ENCODE measurements at regions not wholly inside any gene's neighbourhood (a gene's known extent, or its start where the extent isn't known, plus 50 kb on each side); places are given as distances from the start of the nearest gene placed in this dataset.

DNA sequence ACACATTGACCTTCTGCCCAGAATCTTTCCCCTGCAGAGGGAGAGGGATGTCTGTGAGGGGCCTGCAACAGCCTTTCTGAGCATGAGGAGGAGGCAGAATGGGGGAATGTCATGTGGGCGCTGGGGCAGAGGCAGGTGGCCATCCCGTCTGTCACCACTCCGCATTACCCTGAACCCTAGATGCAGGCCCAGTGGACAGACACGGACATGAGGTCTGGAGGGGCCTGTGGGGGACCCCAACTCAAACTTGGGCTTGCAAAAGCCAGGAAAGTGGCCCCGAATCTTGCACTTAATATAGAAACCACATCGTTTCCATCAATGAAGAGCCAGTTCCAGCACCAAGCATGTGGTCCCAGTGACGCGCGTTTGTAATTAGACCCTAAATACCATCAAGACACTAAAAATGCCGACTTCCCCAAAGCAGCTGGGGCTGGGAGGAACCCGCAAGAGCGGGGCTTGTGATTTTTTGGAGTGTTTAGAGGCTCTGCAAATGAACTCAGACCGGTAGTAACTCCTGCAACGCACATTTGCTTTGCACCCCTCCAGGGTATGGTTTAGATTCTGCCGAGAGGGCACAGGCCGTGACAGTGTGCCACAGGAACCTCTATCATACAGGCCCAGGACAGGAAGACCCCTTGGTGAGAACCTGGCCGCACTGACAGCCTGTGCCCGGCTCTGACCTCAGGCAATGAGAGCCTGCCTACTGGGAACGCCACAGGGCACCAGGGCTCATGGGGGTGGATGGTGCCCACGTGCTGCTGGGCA lies 109.3 kb downstream of the CTTN start:
- Mint-ChIP-seq H3K36me3 (no peaks in the 10 kb centered on the region), H3K27ac (peak overlapping the region in 1 of 7 donors; percentile 12), H3K4me1 (no peaks in the 10 kb centered on the region), H3K27me3 (peaks cover 4 to 7% of the 10 kb centered on the region in 2 donors), H3K4me3 (no peak overlapping the region), H3K9me3 (peaks cover under 1 to 24% (median 15%) of the 10 kb centered on the region in 8 donors)
- Histone ChIP-seq H3K4me1 (ENCODE audit: insufficient read depth, low read length) (no peaks in the 10 kb centered on the region), H3K36me3 (ENCODE audit: insufficient read depth, low read length) (no peaks in the 10 kb centered on the region), H3K27ac (ENCODE audit: low read depth, low read length) (no peak overlapping the region), H3K9me3 (ENCODE audit: control insufficient read depth in 1 of 2, low read length in 2 of 2) (peaks cover 0 to 4% of the 10 kb centered on the region in 2 donors), H3K4me3 (ENCODE audit: low read length in 2 of 2) (no peak overlapping the region), H3K27me3 (ENCODE audit: insufficient read depth, low read length) (no peaks in the 10 kb centered on the region)
- intact Hi-C loops (cut with micrococcal nuclease) = no loop called here
- DNase-seq = no peak
- ChIA-PET POLR2A (ENCODE audit: partially characterized antibody) (no interaction called here), CTCF (ENCODE audit: partially characterized antibody) (no interaction called here)

DNA sequence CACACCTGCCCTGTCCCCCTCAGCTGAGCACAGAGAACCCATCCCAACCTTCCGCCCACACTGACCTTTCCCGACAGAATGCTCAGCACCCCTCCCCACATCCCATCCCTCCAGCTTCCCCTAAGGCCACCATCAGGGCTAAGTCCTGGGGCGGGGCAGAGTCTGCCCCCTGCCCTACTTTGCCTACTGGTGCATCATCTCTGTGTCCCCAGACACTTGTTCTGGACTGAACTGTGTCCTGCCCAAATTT lies 109.8 kb downstream of the CTTN start:
- Histone ChIP-seq H3K27me3 (ENCODE audit: insufficient read depth, low read length) (no peaks in the 10 kb centered on the region), H3K36me3 (ENCODE audit: insufficient read depth, low read length) (no peaks in the 10 kb centered on the region), H3K27ac (ENCODE audit: low read depth, low read length) (no peak overlapping the region), H3K4me1 (ENCODE audit: insufficient read depth, low read length) (no peaks in the 10 kb centered on the region), H3K4me3 (ENCODE audit: low read length in 2 of 2) (no peak overlapping the region), H3K9me3 (ENCODE audit: control insufficient read depth in 1 of 2, low read length in 2 of 2) (peaks cover 2 to 6% of the 10 kb centered on the region in 2 donors)
- peaks cover 3 to 29% (median 20%) of the 10 kb centered on the region in 8 donors for H3K9me3 Mint-ChIP-seq
- H3K27me3 Mint-ChIP-seq = peaks cover 4 to 7% of the 10 kb centered on the region in 2 donors
- H3K27ac Mint-ChIP-seq = no peak overlapping the region
- no peaks in the 10 kb centered on the region for H3K36me3 Mint-ChIP-seq
- H3K4me3 Mint-ChIP-seq = no peak overlapping the region
- no peak for DNase-seq
- ChIA-PET POLR2A (ENCODE audit: partially characterized antibody) (no interaction called here), CTCF (ENCODE audit: partially characterized antibody) (no interaction called here)
- H3K4me1 Mint-ChIP-seq = no peaks in the 10 kb centered on the region
- intact Hi-C loops (cut with micrococcal nuclease) = no loop called here

DNA sequence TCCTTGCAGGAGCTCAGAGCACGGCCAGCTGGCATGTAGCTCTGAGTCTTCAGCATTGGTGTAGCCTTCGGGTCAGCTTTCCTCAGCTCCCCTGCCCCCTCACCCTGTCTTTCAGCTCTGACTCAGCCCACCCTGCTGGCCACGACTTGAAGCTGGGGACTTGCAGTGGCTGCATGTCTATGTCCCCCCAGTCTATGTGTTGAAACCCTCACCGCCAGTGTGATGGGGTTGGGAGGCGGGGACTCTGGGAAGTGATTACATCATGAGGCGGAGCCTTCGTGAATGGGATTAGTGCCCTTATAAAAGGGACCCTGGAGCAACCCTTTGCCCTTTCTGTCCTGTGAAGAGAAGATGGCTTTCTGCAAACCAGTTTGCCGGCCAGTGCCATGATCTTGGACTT lies 111.1 kb downstream of the CTTN start:
- no peaks in the 10 kb centered on the region for H3K36me3 Mint-ChIP-seq
- peaks cover 4 to 6% of the 10 kb centered on the region in 2 donors for H3K9me3 ChIP-seq (ENCODE audit: control insufficient read depth in 1 of 2, low read length in 2 of 2)
- H3K27ac Mint-ChIP-seq = no peak overlapping the region
- H3K9me3 Mint-ChIP-seq = peaks cover 3 to 41% (median 26%) of the 10 kb centered on the region in 8 donors
- H3K27me3 Mint-ChIP-seq = peaks cover 4 to 6% of the 10 kb centered on the region in 2 donors
- H3K27me3 ChIP-seq (ENCODE audit: insufficient read depth, low read length) = no peaks in the 10 kb centered on the region
- ChIA-PET CTCF (ENCODE audit: partially characterized antibody) (no interaction called here), POLR2A (ENCODE audit: partially characterized antibody) (no interaction called here)
- no peaks in the 10 kb centered on the region for H3K4me1 ChIP-seq (ENCODE audit: insufficient read depth, low read length)
- H3K4me3 ChIP-seq (ENCODE audit: low read length in 2 of 2) = no peak overlapping the region
- intact Hi-C loops (cut with micrococcal nuclease) = no loop called here
- no peaks in the 10 kb centered on the region for H3K36me3 ChIP-seq (ENCODE audit: insufficient read depth, low read length)
- H3K27ac ChIP-seq (ENCODE audit: low read depth, low read length) = no peak overlapping the region
- no peak for DNase-seq
- no peaks in the 10 kb centered on the region for H3K4me1 Mint-ChIP-seq
- no peak overlapping the region for H3K4me3 Mint-ChIP-seq

DNA sequence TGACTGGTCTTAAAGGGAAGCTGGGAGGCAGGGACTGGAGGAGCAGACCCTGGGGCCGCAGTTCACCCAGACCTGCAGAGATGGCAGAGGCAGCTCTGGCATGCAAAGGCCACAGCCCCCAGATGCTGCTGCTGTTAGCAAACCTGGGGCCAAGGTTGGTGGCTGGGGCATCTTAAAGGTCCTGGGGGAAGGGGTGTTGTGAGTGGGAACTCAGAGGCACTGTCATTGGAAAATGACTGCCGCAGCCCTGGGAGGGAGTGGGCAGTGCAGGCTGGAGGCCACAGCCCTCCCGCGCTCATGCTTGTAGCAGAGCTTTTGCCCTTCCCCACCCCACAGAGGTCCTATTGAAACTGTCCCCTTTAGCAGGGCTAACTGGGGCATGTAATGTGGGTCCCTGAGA lies 111.8 kb downstream of the CTTN start:
- Mint-ChIP-seq H3K36me3 (no peaks in the 10 kb centered on the region), H3K4me3 (no peak overlapping the region), H3K27ac (no peak overlapping the region), H3K9me3 (peaks cover 3 to 44% (median 26%) of the 10 kb centered on the region in 8 donors), H3K27me3 (peaks cover 2 to 6% of the 10 kb centered on the region in 2 donors), H3K4me1 (no peaks in the 10 kb centered on the region)
- Histone ChIP-seq H3K4me1 (ENCODE audit: insufficient read depth, low read length) (no peaks in the 10 kb centered on the region), H3K27ac (ENCODE audit: low read depth, low read length) (no peak overlapping the region), H3K36me3 (ENCODE audit: insufficient read depth, low read length) (no peaks in the 10 kb centered on the region), H3K9me3 (ENCODE audit: control insufficient read depth in 1 of 2, low read length in 2 of 2) (peaks cover 4 to 6% of the 10 kb centered on the region in 2 donors), H3K4me3 (ENCODE audit: low read length in 2 of 2) (no peak overlapping the region), H3K27me3 (ENCODE audit: insufficient read depth, low read length) (no peaks in the 10 kb centered on the region)
- intact Hi-C loops (cut with micrococcal nuclease) = no loop called here
- POLR2A ChIA-PET (ENCODE audit: partially characterized antibody) = no interaction called here
- CTCF ChIA-PET (ENCODE audit: partially characterized antibody) = no interaction called here
- DNase-seq = no peak

DNA sequence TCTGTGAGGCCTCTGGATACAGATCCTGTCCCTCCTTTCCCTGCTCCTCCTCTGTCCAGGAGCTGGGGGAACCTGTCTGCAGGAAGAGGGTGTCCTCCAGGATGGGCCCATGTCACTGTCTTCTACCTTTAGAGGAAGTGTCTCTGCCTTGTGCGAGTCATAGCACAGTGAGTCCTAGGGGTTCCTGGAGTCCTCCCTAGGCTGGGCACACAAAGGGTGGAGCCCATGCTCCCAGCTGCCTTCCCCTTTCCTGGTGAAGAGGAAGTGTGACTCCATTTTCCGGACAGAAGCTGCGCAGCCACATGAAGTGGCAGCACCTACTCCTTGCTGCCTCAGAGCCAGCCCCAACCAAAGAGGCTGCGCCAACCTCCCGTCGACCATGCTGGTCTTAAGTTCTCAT lies 112.2 kb downstream of the CTTN start:
- no peak for DNase-seq
- Mint-ChIP-seq H3K9me3 (peaks cover 3 to 44% (median 26%) of the 10 kb centered on the region in 8 donors), H3K4me1 (no peaks in the 10 kb centered on the region), H3K36me3 (no peaks in the 10 kb centered on the region), H3K27ac (no peak overlapping the region), H3K4me3 (no peak overlapping the region), H3K27me3 (peaks cover 2 to 6% of the 10 kb centered on the region in 2 donors)
- no peaks in the 10 kb centered on the region for H3K27me3 ChIP-seq (ENCODE audit: insufficient read depth, low read length)
- no peak overlapping the region for H3K4me3 ChIP-seq (ENCODE audit: low read length in 2 of 2)
- no peaks in the 10 kb centered on the region for H3K36me3 ChIP-seq (ENCODE audit: insufficient read depth, low read length)
- CTCF ChIA-PET (ENCODE audit: partially characterized antibody) = no interaction called here
- H3K27ac ChIP-seq (ENCODE audit: low read depth, low read length) = no peak overlapping the region
- H3K9me3 ChIP-seq (ENCODE audit: control insufficient read depth in 1 of 2, low read length in 2 of 2) = peaks cover 4 to 6% of the 10 kb centered on the region in 2 donors
- no peaks in the 10 kb centered on the region for H3K4me1 ChIP-seq (ENCODE audit: insufficient read depth, low read length)
- POLR2A ChIA-PET (ENCODE audit: partially characterized antibody) = no interaction called here
- intact Hi-C loops (cut with micrococcal nuclease) = no loop called here

DNA sequence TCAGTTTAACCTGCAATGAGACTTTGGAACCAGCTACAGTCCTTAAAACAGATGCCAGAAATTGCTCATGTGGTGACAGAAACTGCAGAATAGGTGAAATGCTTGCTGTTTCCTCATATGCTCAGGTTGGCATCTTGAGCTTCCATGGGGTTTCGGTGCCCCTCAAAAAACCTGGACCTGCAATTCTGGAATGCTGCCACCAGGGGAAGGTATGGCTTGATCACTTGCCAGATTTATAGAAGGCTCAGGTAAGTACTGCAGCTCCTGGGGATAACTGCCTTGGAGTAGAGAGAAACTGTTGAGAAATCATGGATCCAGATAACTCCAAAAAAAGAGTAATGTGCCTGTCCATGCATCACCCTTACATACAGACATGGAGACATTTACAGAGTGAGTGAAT lies 113.0 kb downstream of the CTTN start:
- Mint-ChIP-seq H3K4me1 (no peaks in the 10 kb centered on the region), H3K27ac (no peak overlapping the region), H3K36me3 (no peaks in the 10 kb centered on the region), H3K9me3 (peaks cover 3 to 44% (median 26%) of the 10 kb centered on the region in 8 donors), H3K4me3 (no peak overlapping the region), H3K27me3 (peaks cover 7 to 8% of the 10 kb centered on the region in 2 donors)
- ChIA-PET CTCF (ENCODE audit: partially characterized antibody) (no interaction called here), POLR2A (ENCODE audit: partially characterized antibody) (no interaction called here)
- Histone ChIP-seq H3K4me1 (ENCODE audit: insufficient read depth, low read length) (no peaks in the 10 kb centered on the region), H3K9me3 (ENCODE audit: control insufficient read depth in 1 of 2, low read length in 2 of 2) (peaks cover 4 to 6% of the 10 kb centered on the region in 2 donors), H3K27me3 (ENCODE audit: insufficient read depth, low read length) (no peaks in the 10 kb centered on the region), H3K4me3 (ENCODE audit: low read length in 2 of 2) (no peak overlapping the region), H3K27ac (ENCODE audit: low read depth, low read length) (no peak overlapping the region), H3K36me3 (ENCODE audit: insufficient read depth, low read length) (no peaks in the 10 kb centered on the region)
- no peak for DNase-seq
- intact Hi-C loops (cut with micrococcal nuclease) = no loop called here

DNA sequence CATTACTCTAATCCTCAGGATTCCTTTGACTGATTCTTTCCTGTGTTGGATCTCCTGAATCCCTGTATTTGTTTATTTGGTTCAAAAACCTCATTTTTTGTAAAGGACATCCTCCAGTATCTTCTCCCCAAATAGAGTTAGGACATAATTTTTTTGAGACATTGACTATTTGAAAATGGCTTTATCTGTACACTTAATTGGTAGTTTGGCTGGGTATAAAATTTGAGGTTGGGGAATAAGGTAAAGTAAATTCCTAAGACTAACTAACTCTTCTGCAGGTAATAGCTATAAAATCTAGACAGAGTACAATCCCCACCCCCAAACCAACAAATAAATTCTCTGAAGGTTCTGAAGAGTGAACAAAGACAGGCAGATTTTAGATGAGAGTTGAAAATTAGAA lies 114.4 kb downstream of the CTTN start:
- H3K36me3 Mint-ChIP-seq = no peaks in the 10 kb centered on the region
- intact Hi-C loops (cut with micrococcal nuclease) = no loop called here
- ChIA-PET CTCF (ENCODE audit: partially characterized antibody) (no interaction called here), POLR2A (ENCODE audit: partially characterized antibody) (no interaction called here)
- H3K4me1 Mint-ChIP-seq = no peaks in the 10 kb centered on the region
- no peak overlapping the region for H3K27ac Mint-ChIP-seq
- peaks cover 3 to 44% (median 26%) of the 10 kb centered on the region in 8 donors for H3K9me3 Mint-ChIP-seq
- no peak overlapping the region for H3K4me3 ChIP-seq (ENCODE audit: low read length in 2 of 2)
- no peak overlapping the region for H3K4me3 Mint-ChIP-seq
- no peaks in the 10 kb centered on the region for H3K4me1 ChIP-seq (ENCODE audit: insufficient read depth, low read length)
- no peaks in the 10 kb centered on the region for H3K27me3 ChIP-seq (ENCODE audit: insufficient read depth, low read length)
- peaks cover 4 to 6% of the 10 kb centered on the region in 2 donors for H3K9me3 ChIP-seq (ENCODE audit: control insufficient read depth in 1 of 2, low read length in 2 of 2)
- no peak overlapping the region for H3K27ac ChIP-seq (ENCODE audit: low read depth, low read length)
- no peak for DNase-seq
- H3K36me3 ChIP-seq (ENCODE audit: insufficient read depth, low read length) = no peaks in the 10 kb centered on the region
- H3K27me3 Mint-ChIP-seq = peaks cover 8% of the 10 kb centered on the region in 2 donors

DNA sequence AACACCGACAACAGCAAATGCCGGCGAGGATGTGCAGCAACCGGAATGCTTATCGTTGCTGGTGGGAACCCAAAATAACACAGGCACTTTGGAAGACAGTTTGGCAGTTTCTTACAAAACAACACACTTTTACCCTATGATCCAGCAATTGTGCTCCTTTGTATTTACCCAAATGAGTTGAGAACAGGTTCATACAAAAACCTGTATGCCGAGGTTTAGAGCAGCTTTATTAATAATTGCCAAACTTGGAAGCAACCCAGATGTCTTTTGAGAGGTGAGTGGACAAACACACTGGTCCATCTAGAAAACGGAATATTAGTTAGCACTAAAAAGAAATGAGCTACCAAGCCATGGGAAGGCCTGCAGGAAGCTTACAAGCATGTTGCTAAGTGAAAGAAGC lies 118.9 kb downstream of the CTTN start:
- Mint-ChIP-seq H3K9me3 (peaks cover 3 to 25% (median 16%) of the 10 kb centered on the region in 8 donors), H3K36me3 (no peaks in the 10 kb centered on the region), H3K4me3 (no peak overlapping the region), H3K27me3 (peaks cover 17 to 20% of the 10 kb centered on the region in 2 donors), H3K4me1 (no peaks in the 10 kb centered on the region), H3K27ac (no peak overlapping the region)
- H3K27ac ChIP-seq (ENCODE audit: low read depth, low read length) = no peak overlapping the region
- H3K4me3 ChIP-seq (ENCODE audit: low read length in 2 of 2) = no peak overlapping the region
- no peaks in the 10 kb centered on the region for H3K4me1 ChIP-seq (ENCODE audit: insufficient read depth, low read length)
- POLR2A ChIA-PET (ENCODE audit: partially characterized antibody) = no interaction called here
- CTCF ChIA-PET (ENCODE audit: partially characterized antibody) = no interaction called here
- peaks cover 4 to 6% of the 10 kb centered on the region in 2 donors for H3K9me3 ChIP-seq (ENCODE audit: control insufficient read depth in 1 of 2, low read length in 2 of 2)
- no peak for DNase-seq
- intact Hi-C loops (cut with micrococcal nuclease) = no loop called here
- no peaks in the 10 kb centered on the region for H3K36me3 ChIP-seq (ENCODE audit: insufficient read depth, low read length)
- H3K27me3 ChIP-seq (ENCODE audit: insufficient read depth, low read length) = no peaks in the 10 kb centered on the region

Data from CD4-positive, alpha-beta memory T cell (primary cell).